Spleen (tissue), 11 donors: ENCODE measurements at regions not wholly inside any gene's neighbourhood (a gene's known extent, or its start where the extent isn't known, plus 50 kb on each side); places are given as distances from the start of the nearest gene placed in this dataset.

Source experiments
- DNase-seq: peaks from one replicate; pipeline ENCODE4 v3.0.0-alpha.2; 2020
- H3K27ac ChIP-seq, 8 donors: fragments of 200-600 bp; sonication (generic) in 7 of 8; 1 replicate in 4 of 8; 2 replicates in 4 of 8; pipeline versions ENCODE4 v1.5.0 to v1.8.0; 2016 to 2021; ENCODE audit warnings: inconsistent platforms in 4 of 8, mild to moderate bottlenecking in 4 of 8, moderate library complexity in 1 of 8
- H3K27me3 ChIP-seq, 7 donors: fragments of 200-600 bp; sonication (generic) in 6 of 7; replicated peaks in 1 of 7; 1 replicate in 4 of 7; 2 replicates in 3 of 7; pipeline versions ENCODE4 v1.5.0 to v1.8.0; 2016 to 2021; ENCODE audit warnings: inconsistent platforms in 3 of 7, mild to moderate bottlenecking in 1 of 7
- H3K36me3 ChIP-seq, 6 donors: fragments of 200-600 bp; sonication (generic) in 5 of 6; 1 replicate in 4 of 6; 2 replicates in 2 of 6; pipeline versions ENCODE4 v1.5.0 to v1.8.0; 2016 to 2021; ENCODE audit warnings: inconsistent platforms in 2 of 6
- H3K4me1 ChIP-seq, 6 donors: fragments of 200-600 bp; sonication (generic) in 5 of 6; 1 replicate in 3 of 6; 2 replicates in 3 of 6; pipeline versions ENCODE4 v1.5.0 to v1.8.0; 2016 to 2021; ENCODE audit warnings: inconsistent platforms in 3 of 6
- H3K4me3 ChIP-seq, 8 donors: fragments of 200-600 bp; sonication (generic) in 7 of 8; 1 replicate in 4 of 8; 2 replicates in 4 of 8; pipeline versions ENCODE4 v1.5.0 to v1.8.0; 2016 to 2021; ENCODE audit warnings: inconsistent platforms in 4 of 8, mild to moderate bottlenecking in 4 of 8, moderate library complexity in 2 of 8
- H3K9me3 ChIP-seq, 8 donors: fragments of 200-600 bp; sonication (generic) in 7 of 8; 1 replicate in 4 of 8; 2 replicates in 4 of 8; pipeline versions ENCODE4 v1.5.0 to v1.8.0; 2016 to 2021; ENCODE audit warnings: inconsistent platforms in 4 of 8
- POLR2A ChIP-seq, 3 donors: fragments of 450-650 bp; IDR thresholded peaks; one replicate each; pipeline ENCODE4 v1.5.1; 2017; ENCODE audit warnings: antibody characterized with exemption in 3 of 3, mild to moderate bottlenecking in 1 of 3
- POLR2AphosphoS5 ChIP-seq, 3 donors: sonication (generic); formaldehyde crosslinking; IDR thresholded peaks; one replicate each; pipeline ENCODE4 v1.5.1; 2017; ENCODE audit warnings: antibody characterized with exemption in 3 of 3
- WGBS, 5 donors: extraction: QIAGEN DNeasy Blood & Tissue Kit in 3 of 5; methylation state at CpG; one replicate each; pipeline versions ENCODE4 v1.1.5 to v1.1.7; 2013 to 2018; 5-methylcytosine and 5-hydroxymethylcytosine counted together
- intact Hi-C: fragments of 100-400 bp; cut with DNase I; formaldehyde crosslinking; loops from one replicate; pipeline ENCODE4 v1.15.0; 2023; ENCODE audit warnings: low total_unique reads
- small RNA-seq, 4 donors: library from RNA; depleted of rRNA; stranded (forward); fragments of <200 nt; gene quantifications; one replicate each; pipeline ENCODE3, GENCODE V24; 2016
- TF ChIP-seq, protein P1 (sequence below), 11 experiments: fragments of 200-600 bp in 7 of 11; fragments of 450-650 bp in 4 of 11; sonication (generic) in 4 of 11; IDR thresholded peaks in 8 of 11; conservative IDR thresholded peaks in 3 of 11; 1 replicate in 7 of 11; 2 replicates in 4 of 11; pipeline versions ENCODE4 v1.4.0 to v1.8.0; 2016 to 2021; ENCODE audit warnings: antibody characterized with exemption in 11 of 11, inconsistent platforms in 4 of 11, mild to moderate bottlenecking in 1 of 11
- donor health status: healthy with polysubstance abuse.
- donor health status: DM: no; HTN: no; CAD: no; lungs with moderate emphysema.
- donor health status: DM: no; HTN: no; CAD: no.
- donor health status: Bipolar disorder and iron deficiency.
- donor health status: healthy.
- donor health status: DM: no; HTN: no; CAD: no.
- donor health status: DM: yes; HTN: yes; CAD: no.

DNA sequence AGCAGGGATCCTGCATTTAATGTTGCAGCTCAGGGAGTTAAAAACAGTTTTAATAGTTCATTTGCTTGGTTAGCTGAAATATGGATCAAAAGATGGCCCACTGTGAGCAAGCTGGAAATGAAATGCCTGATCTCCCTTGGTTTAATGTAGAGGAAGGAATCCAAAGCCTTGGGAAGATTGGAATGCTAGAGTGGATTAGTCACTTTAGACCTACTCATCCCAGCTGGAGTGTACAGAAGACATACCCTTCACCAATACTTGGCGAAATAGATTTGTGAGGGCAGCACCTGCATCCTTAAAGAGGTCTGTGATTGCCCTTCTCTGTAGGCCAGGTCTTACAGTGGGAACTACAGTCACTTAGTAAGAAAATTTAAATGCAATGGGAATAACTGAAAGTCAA lies 58.0 kb upstream of the KRAS start:
- Histone ChIP-seq H3K9me3 (no peaks in the 10 kb centered on the region), H3K27ac (no peak overlapping the region), H3K4me3 (no peak overlapping the region), H3K36me3 (no peaks in the 10 kb centered on the region), H3K27me3 (no peaks in the 10 kb centered on the region), H3K4me1 (no peaks in the 10 kb centered on the region)
- no peak for DNase-seq
- no peak for TF ChIP-seq POLR2AphosphoS5 (IDR thresholded peaks at IDR 0.05)
- TF ChIP-seq, protein P1, sequence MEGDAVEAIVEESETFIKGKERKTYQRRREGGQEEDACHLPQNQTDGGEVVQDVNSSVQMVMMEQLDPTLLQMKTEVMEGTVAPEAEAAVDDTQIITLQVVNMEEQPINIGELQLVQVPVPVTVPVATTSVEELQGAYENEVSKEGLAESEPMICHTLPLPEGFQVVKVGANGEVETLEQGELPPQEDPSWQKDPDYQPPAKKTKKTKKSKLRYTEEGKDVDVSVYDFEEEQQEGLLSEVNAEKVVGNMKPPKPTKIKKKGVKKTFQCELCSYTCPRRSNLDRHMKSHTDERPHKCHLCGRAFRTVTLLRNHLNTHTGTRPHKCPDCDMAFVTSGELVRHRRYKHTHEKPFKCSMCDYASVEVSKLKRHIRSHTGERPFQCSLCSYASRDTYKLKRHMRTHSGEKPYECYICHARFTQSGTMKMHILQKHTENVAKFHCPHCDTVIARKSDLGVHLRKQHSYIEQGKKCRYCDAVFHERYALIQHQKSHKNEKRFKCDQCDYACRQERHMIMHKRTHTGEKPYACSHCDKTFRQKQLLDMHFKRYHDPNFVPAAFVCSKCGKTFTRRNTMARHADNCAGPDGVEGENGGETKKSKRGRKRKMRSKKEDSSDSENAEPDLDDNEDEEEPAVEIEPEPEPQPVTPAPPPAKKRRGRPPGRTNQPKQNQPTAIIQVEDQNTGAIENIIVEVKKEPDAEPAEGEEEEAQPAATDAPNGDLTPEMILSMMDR (IDR thresholded peaks at IDR 0.05 in 8 of 11, conservative IDR thresholded peaks at IDR 0.05 in 3 of 11), result no peak
- no peak for TF ChIP-seq POLR2A (IDR thresholded peaks at IDR 0.05)
- intact Hi-C loops, result no loop called here
- 85 to 100% (median 94%) methylated on average over 1 of the region's 1 CpG for WGBS, 5 donors

DNA sequence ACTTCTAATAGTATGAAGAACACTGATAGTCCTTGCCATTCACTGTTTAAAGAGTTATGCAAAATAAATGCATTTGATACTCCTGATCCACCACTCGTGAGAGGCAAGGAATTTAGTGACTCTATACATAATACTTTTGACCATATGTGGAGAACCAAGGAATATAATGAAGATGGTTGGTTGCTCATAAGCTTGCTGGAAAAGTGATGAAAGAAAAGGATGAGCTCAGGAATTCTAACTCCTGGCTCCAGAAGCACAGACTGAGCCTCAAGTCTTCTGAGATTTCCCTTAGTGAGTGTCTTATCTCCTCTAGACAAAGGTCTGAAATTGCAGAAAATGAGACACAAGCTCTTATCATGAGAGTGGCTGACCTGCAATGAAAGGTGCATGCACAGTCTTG lies 57.1 kb upstream of the KRAS start:
- Histone ChIP-seq H3K4me1 (no peaks in the 10 kb centered on the region), H3K27ac (no peak overlapping the region), H3K9me3 (no peaks in the 10 kb centered on the region), H3K27me3 (no peaks in the 10 kb centered on the region), H3K36me3 (no peaks in the 10 kb centered on the region), H3K4me3 (no peak overlapping the region)
- 61 to 80% (median 79%) methylated on average over 1 of the region's 1 CpG for WGBS, 5 donors
- no peak for TF ChIP-seq POLR2A (IDR thresholded peaks at IDR 0.05)
- intact Hi-C loops, result no loop called here
- DNase-seq, result no peak

DNA sequence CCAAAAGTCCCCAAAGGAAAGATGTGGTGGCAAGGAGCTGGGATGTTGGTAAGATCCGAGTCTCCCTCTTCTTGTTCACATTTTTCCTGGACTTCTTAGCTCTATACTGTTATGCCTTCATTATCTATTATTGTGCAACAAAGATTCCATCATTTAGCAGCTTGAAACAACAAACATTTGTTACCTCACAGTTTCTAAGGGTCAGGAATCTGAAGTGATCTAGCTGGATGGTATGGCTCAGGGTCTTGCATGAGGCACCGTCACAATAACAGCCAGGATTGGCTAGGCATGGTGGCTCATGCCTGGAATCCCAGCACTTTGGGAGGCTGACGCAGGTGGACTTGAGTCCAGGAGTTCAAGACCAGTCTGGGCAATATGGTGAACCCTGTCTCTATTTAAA lies 51.1 kb upstream of the KRAS start:
- WGBS, 5 donors, result 60 to 95% (median 80%) methylated on average over 3 of the region's 3 CpGs
- intact Hi-C loops, result no loop called here

More for the DNA sequence above, 51.1 kb upstream of the KRAS start:
- Histone ChIP-seq H3K36me3 (no peaks in the 10 kb centered on the region), H3K4me3 (no peak overlapping the region), H3K27ac (no peak overlapping the region), H3K27me3 (no peaks in the 10 kb centered on the region), H3K9me3 (no peaks in the 10 kb centered on the region), H3K4me1 (no peaks in the 10 kb centered on the region)
- TF ChIP-seq, protein P1 (IDR thresholded peaks at IDR 0.05 in 8 of 11, conservative IDR thresholded peaks at IDR 0.05 in 3 of 11), result no peak
- no peak for TF ChIP-seq POLR2AphosphoS5 (IDR thresholded peaks at IDR 0.05)
- TF ChIP-seq POLR2A (IDR thresholded peaks at IDR 0.05), result no peak
- DNase-seq, result no peak

Small RNA genes in the stretch of these regions (small RNA-seq; reads per million reads assigned to genes)
- gene AC092451.1, result 0 reads per million in 4 donors
- 0 to 0.07 (median 0) reads per million in 4 donors for gene RNU4-67P
